Endothelial cell of umbilical vein (primary cell): ENCODE measurements at regions not wholly inside any gene's neighbourhood (a gene's known extent, or its start where the extent isn't known, plus 50 kb on each side); places are given as distances from the start of the nearest gene placed in this dataset.
"Not testable (repeated sequence)": the region's sequence is repeated elsewhere in the genome, so short reads cannot be mapped to it uniquely, and the experiment has no call there.

Experiments
- BruUV-seq: library from RNA; stranded (reverse); fragments of 400-500 nt; replicated peaks from 2 replicates; lab custom pipeline; 2021; lab: Mats Ljungman, UMichigan
- CTCF ChIA-PET: fragments of 300-600, 350-600 bp; sonication (Branson Sonifier 250); formaldehyde crosslinking; loops from one replicate; lab custom pipeline; 2021; ENCODE audit warnings: antibody characterized with exemption, inconsistent platforms; lab: Charles Lee
- POLR2A ChIA-PET: fragments of 300-600, 350-600 bp; sonication (Branson Sonifier 250); formaldehyde crosslinking; loops from one replicate; lab custom pipeline; 2021; ENCODE audit warnings: antibody characterized with exemption, inconsistent platforms; lab: Charles Lee
- DNase-seq: peaks from one replicate; pipeline ENCODE4 v3.0.0-alpha.2; 2011; ENCODE audit warnings: low read depth, low spot score
- FAIRE-seq: peaks from 2 replicates; lab custom pipeline; 2011; peaks lifted over from hg19 to GRCh38; lab: Jason Lieb, UNC
- H2AFZ ChIP-seq: 2 replicates; pipeline ENCODE4 v1.6.0; 2012; ENCODE audit warnings: low read depth, low read length, control low read depth, inconsistent platforms
- H3K27ac ChIP-seq: 2 replicates; pipeline ENCODE4 v1.5.1; 2011; ENCODE audit warnings: low read depth, mild to moderate bottlenecking, control low read depth, low read length, moderate library complexity; ENCODE audit not compliant: insufficient read depth
- H3K27me3 ChIP-seq, 2 experiments: 2 replicates each; pipeline versions ENCODE4 v1.6.0 to v1.6.1; 2011; ENCODE audit warnings: low read length in 2 of 2, mixed read lengths in 1 of 2; ENCODE audit not compliant: control insufficient read depth in 2 of 2, insufficient read depth in 2 of 2
- H3K36me3 ChIP-seq, 2 experiments: 2 replicates in 1 of 2; 3 replicates in 1 of 2; pipeline ENCODE4 v1.5.1; 2011; ENCODE audit warnings: low read length in 2 of 2, mild to moderate bottlenecking in 1 of 2, moderate library complexity in 1 of 2; ENCODE audit not compliant: control insufficient read depth in 2 of 2, insufficient read depth in 2 of 2; ENCODE audit errors: extremely low read depth in 1 of 2
- H3K4me1 ChIP-seq: 3 replicates; pipeline ENCODE4 v1.5.1; 2011; ENCODE audit warnings: mild to moderate bottlenecking, low read length; ENCODE audit not compliant: control insufficient read depth, insufficient read depth; ENCODE audit errors: extremely low read depth
- H3K4me2 ChIP-seq: 2 replicates; pipeline ENCODE4 v1.6.1; 2011; ENCODE audit warnings: low read length, control low read depth, mixed read lengths; ENCODE audit not compliant: insufficient read depth
- H3K4me3 ChIP-seq, 3 experiments: fragments of 200-600 bp in 1 of 3; sonication (generic), shearing (Covaris generic) in 1 of 3; replicated peaks in 1 of 3; 2 replicates each; pipeline ENCODE4 v1.5.1; 2011 to 2016; ENCODE audit warnings: control low read depth in 3 of 3, low read length in 3 of 3, mild to moderate bottlenecking in 2 of 3, inconsistent platforms in 1 of 3, low read depth in 1 of 3, moderate library complexity in 1 of 3; ENCODE audit not compliant: insufficient read depth in 1 of 3
- H3K79me2 ChIP-seq: 2 replicates; pipeline ENCODE4 v1.6.0; 2012; ENCODE audit warnings: low read length, inconsistent platforms; ENCODE audit not compliant: control insufficient read depth, insufficient read depth
- H3K9ac ChIP-seq: replicated peaks from 2 replicates; pipeline ENCODE3; 2011; ENCODE audit warnings: low read length, control low read depth; ENCODE audit not compliant: insufficient read depth; ENCODE audit errors: extremely low read depth
- H3K9me1 ChIP-seq: replicated peaks from 3 replicates; pipeline ENCODE4 v1.6.0; 2011; ENCODE audit warnings: mild to moderate bottlenecking, low read length; ENCODE audit not compliant: control insufficient read depth, insufficient read depth; ENCODE audit errors: extremely low read depth
- H3K9me3 ChIP-seq: replicated peaks from 2 replicates; pipeline ENCODE4 v1.5.1; 2012; ENCODE audit warnings: low read length, inconsistent platforms; ENCODE audit not compliant: control insufficient read depth, insufficient read depth
- H4K20me1 ChIP-seq: replicated peaks from 2 replicates; pipeline ENCODE3; 2011; ENCODE audit warnings: mild to moderate bottlenecking, low read length; ENCODE audit not compliant: control insufficient read depth, insufficient read depth; ENCODE audit errors: extremely low read depth
- CTCF ChIP-seq, 2 donors: IDR thresholded peaks; 1 replicate in 1 of 2; 2 replicates in 1 of 2; pipeline ENCODE4 v1.5.1; 2011; ENCODE audit warnings: low read length in 2 of 2, mild to moderate bottlenecking in 2 of 2, moderate library complexity in 2 of 2, control low read depth in 1 of 2, inconsistent platforms in 1 of 2, low read depth in 1 of 2; ENCODE audit not compliant: insufficient read depth in 1 of 2; ENCODE audit errors: extremely low read depth in 1 of 2
- EZH2 ChIP-seq: IDR thresholded peaks from 2 replicates; pipeline ENCODE4 v1.6.1; 2012; ENCODE audit warnings: borderline replicate concordance, low read depth, mild to moderate bottlenecking, moderate library complexity, low read length, inconsistent platforms; ENCODE audit not compliant: severe bottlenecking
- GATA2 ChIP-seq: IDR thresholded peaks from 2 replicates; pipeline ENCODE4 v1.7.0; 2011; ENCODE audit warnings: low read depth, mild to moderate bottlenecking, moderate library complexity, mixed read lengths, low read length; ENCODE audit not compliant: insufficient read length, insufficient read depth
- JUN ChIP-seq: IDR thresholded peaks from 2 replicates; pipeline ENCODE4 v1.6.1; 2011; ENCODE audit warnings: borderline replicate concordance, low read depth; ENCODE audit not compliant: insufficient read length, insufficient read depth
- MAX ChIP-seq: IDR thresholded peaks from 2 replicates; pipeline ENCODE4 v1.6.1; 2011; ENCODE audit not compliant: insufficient read depth, insufficient read length
- MYC ChIP-seq: IDR thresholded peaks from one replicate; pipeline ENCODE4 v1.6.1; 2011; ENCODE audit warnings: mild to moderate bottlenecking, low read depth, low read length
- POLR2A ChIP-seq: IDR thresholded peaks from 2 replicates; pipeline ENCODE4 v1.6.1; 2012; ENCODE audit warnings: low read depth, mild to moderate bottlenecking, control low read depth, low read length
- POLR2AphosphoS5 ChIP-seq: IDR thresholded peaks from 2 replicates; pipeline ENCODE4 v1.6.1; 2012; ENCODE audit warnings: low read depth, mild to moderate bottlenecking, control low read depth, low read length, moderate library complexity; ENCODE audit not compliant: insufficient read depth
- dilution Hi-C: fragments of 300-500 bp; cut with MboI; formaldehyde crosslinking; loops from one replicate; pipeline ENCODE4 v1.15.0; 2019; ENCODE audit warnings: low sequenced_read_pairs; ENCODE audit not compliant: extremely low pct_ligation_motif_present
- intact Hi-C: fragments of 100-400 bp; cut with micrococcal nuclease; formaldehyde crosslinking; loops from one replicate; pipeline ENCODE4 v1.10.0; 2022

GRCh38 chr20:47925593-47925992 is 140.3 kb upstream of the SULF2 start:
- H3K9me3 ChIP-seq = no peaks in the 10 kb centered on the region
- BruUV-seq = no TSS peak
- H3K4me2 ChIP-seq = no peak overlapping the region
- no peaks in the 10 kb centered on the region for H3K36me3 ChIP-seq
- DNase-seq (no peak), FAIRE-seq (no peak)
- no peak for TF ChIP-seq CTCF (IDR thresholded peaks at IDR 0.05; ENCODE audit: extremely low read depth in 1 of 2, insufficient read depth in 1 of 2, low read depth in 1 of 2, low read length in 2 of 2)
- TF ChIP-seq EZH2 = no peak
- TF ChIP-seq GATA2 = no peak
- no peak for TF ChIP-seq MYC
- intact Hi-C loops = no loop called here
- H3K9me1 ChIP-seq = no peaks in the 10 kb centered on the region
- CTCF ChIA-PET = no interaction called here
- no peaks in the 10 kb centered on the region for H3K4me1 ChIP-seq
- H3K27me3 ChIP-seq = peaks cover 10 to 15% of the 10 kb centered on the region in 2 experiments
- dilution Hi-C loops = no loop called here
- H2AFZ ChIP-seq = no peak overlapping the region
- no peak overlapping the region for H3K4me3 ChIP-seq
- H3K9ac ChIP-seq = no peak overlapping the region
- no peaks in the 10 kb centered on the region for H3K79me2 ChIP-seq
- H3K27ac ChIP-seq = no peak overlapping the region
- POLR2A ChIA-PET = no interaction called here
- no peaks in the 10 kb centered on the region for H4K20me1 ChIP-seq

GRCh38 chr20:47922269-47922668 is 137.0 kb upstream of the SULF2 start:
- no peak for FAIRE-seq
- Histone ChIP-seq H3K4me1 (no peaks in the 10 kb centered on the region), H3K79me2 (no peaks in the 10 kb centered on the region), H2AFZ (no peak overlapping the region), H4K20me1 (no peaks in the 10 kb centered on the region), H3K9me3 (no peaks in the 10 kb centered on the region), H3K9ac (no peak overlapping the region), H3K36me3 (no peaks in the 10 kb centered on the region), H3K9me1 (no peaks in the 10 kb centered on the region), H3K4me3 (no peak overlapping the region), H3K27me3 (peaks cover 10 to 15% of the 10 kb centered on the region in 2 experiments), H3K27ac (no peak overlapping the region), H3K4me2 (no peak overlapping the region)
- DNase-seq = no peak
- intact Hi-C loops (no loop called here), dilution Hi-C loops (no loop called here)
- TF ChIP-seq POLR2AphosphoS5 = no peak
- TF ChIP-seq POLR2A = no peak
- TF ChIP-seq MYC = no peak
- no peak for TF ChIP-seq GATA2
- no peak for TF ChIP-seq EZH2
- no peak for TF ChIP-seq MAX
- no peak for TF ChIP-seq JUN
- POLR2A ChIA-PET = no interaction called here
- BruUV-seq = no TSS peak
- CTCF ChIA-PET = interaction anchor here (1.2 kb wide), 1 partner anchor 31 kb away, joined by 3 read pairs; no protein-coding TSS in a partner anchor

- H3K9ac ChIP-seq, H3K4me2 ChIP-seq, H2AFZ ChIP-seq, H4K20me1 ChIP-seq, H3K9me3 ChIP-seq, POLR2A ChIA-PET, H3K27ac ChIP-seq, BruUV-seq, FAIRE-seq, intact Hi-C loops, DNase-seq, H3K4me1 ChIP-seq, dilution Hi-C loops, H3K4me3 ChIP-seq, H3K79me2 ChIP-seq, H3K36me3 ChIP-seq, H3K9me1 ChIP-seq: not testable (repeated sequence)
- H3K27me3 ChIP-seq = peaks cover 10 to 15% of the 10 kb centered on the region in 2 experiments
- CTCF ChIA-PET = interaction anchor here (1.2 kb wide), 1 partner anchor 32 kb away, joined by 3 read pairs; no protein-coding TSS in a partner anchor
These were observed 136.5 kb upstream of the SULF2 start for GRCh38 chr20:47921829-47922228.
